H1 (cell line): ENCODE measurements at regions not wholly inside any gene's neighbourhood (a gene's known extent, or its start where the extent isn't known, plus 50 kb on each side); places are given as distances from the start of the nearest gene placed in this dataset.

Experiments used
- CBX5 ChIP-seq: fragments of 300-800, 300-1000 bp; sonication (generic); IDR thresholded peaks from 2 replicates; pipeline ENCODE4 v1.7.1; 2016; ENCODE audit warnings: antibody characterized with exemption, low read length, low read depth
- CHD7 ChIP-seq: fragments of 300-600 bp; sonication (generic); IDR thresholded peaks from 2 replicates; pipeline ENCODE4 v1.7.1; 2012; ENCODE audit warnings: low read length, moderate library complexity, mild to moderate bottlenecking, inconsistent platforms; ENCODE audit not compliant: insufficient replicate concordance
- POLR2A ChIP-seq, 2 experiments: IDR thresholded peaks; 1 replicate in 1 of 2; 2 replicates in 1 of 2; pipeline ENCODE4 v1.6.1; 2011; ENCODE audit warnings: low read depth in 2 of 2, low read length in 2 of 2, mild to moderate bottlenecking in 2 of 2; ENCODE audit errors: control extremely low read depth in 1 of 2
- POLR2AphosphoS5 ChIP-seq: IDR thresholded peaks from 2 replicates; pipeline ENCODE4 v1.6.1; 2011; ENCODE audit warnings: low read depth, low read length
- USF2 ChIP-seq: IDR thresholded peaks from 2 replicates; pipeline ENCODE4 v1.6.1; 2011; ENCODE audit warnings: low read length, improper control_type of control experiment
- TF ChIP-seq, protein P1 (sequence below), 3 experiments: IDR thresholded peaks; 1 replicate in 2 of 3; 2 replicates in 1 of 3; pipeline versions ENCODE4 v1.5.1 to v1.6.1; 2011; ENCODE audit warnings: low read length in 3 of 3, mild to moderate bottlenecking in 3 of 3, inconsistent platforms in 2 of 3, low read depth in 1 of 3, moderate library complexity in 1 of 3; ENCODE audit not compliant: insufficient read depth in 1 of 3; ENCODE audit errors: control extremely low read depth in 1 of 3

DNA sequence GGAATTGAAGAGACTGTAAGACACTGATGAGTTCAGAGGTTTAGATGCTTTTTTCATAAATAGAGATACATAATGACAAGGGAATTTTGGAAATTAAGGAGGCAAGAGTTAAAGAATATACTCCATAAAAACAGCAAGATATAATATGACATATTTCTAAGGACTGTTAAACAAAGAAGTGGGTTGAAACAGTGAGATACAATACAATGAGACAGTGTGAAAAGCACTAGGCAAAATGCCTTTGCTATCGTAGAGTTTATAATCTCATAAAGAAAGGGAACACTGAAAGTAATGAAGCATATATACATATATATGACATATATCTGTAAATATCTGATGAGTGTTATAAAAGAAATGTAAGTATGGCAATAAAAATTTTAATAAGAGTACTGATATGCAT is 1496.2 kb downstream of the TECRL start:
- TF ChIP-seq, protein P1, sequence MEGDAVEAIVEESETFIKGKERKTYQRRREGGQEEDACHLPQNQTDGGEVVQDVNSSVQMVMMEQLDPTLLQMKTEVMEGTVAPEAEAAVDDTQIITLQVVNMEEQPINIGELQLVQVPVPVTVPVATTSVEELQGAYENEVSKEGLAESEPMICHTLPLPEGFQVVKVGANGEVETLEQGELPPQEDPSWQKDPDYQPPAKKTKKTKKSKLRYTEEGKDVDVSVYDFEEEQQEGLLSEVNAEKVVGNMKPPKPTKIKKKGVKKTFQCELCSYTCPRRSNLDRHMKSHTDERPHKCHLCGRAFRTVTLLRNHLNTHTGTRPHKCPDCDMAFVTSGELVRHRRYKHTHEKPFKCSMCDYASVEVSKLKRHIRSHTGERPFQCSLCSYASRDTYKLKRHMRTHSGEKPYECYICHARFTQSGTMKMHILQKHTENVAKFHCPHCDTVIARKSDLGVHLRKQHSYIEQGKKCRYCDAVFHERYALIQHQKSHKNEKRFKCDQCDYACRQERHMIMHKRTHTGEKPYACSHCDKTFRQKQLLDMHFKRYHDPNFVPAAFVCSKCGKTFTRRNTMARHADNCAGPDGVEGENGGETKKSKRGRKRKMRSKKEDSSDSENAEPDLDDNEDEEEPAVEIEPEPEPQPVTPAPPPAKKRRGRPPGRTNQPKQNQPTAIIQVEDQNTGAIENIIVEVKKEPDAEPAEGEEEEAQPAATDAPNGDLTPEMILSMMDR (IDR thresholded peaks at IDR 0.05; ENCODE audit: control extremely low read depth in 1 of 3, insufficient read depth in 1 of 3, low read depth in 1 of 3, low read length in 3 of 3): no peak
- no peak for TF ChIP-seq POLR2AphosphoS5
- no peak for TF ChIP-seq CBX5
- TF ChIP-seq POLR2A (IDR thresholded peaks at IDR 0.05; ENCODE audit: control extremely low read depth in 1 of 2, low read depth in 2 of 2, low read length in 2 of 2): no peak
- TF ChIP-seq USF2: no peak
- TF ChIP-seq CHD7: no peak
